ENCODE measurements at regions not wholly inside any gene's neighbourhood (a gene's known extent, or its start where the extent isn't known, plus 50 kb on each side); places are given as distances from the start of the nearest gene placed in this dataset.

- DNase-seq: no peak
- no peak overlapping the region for H3K4me3 Mint-ChIP-seq
- no peak for ATAC-seq (ENCODE audit: low read depth in 2 of 2)
- no peaks in the 10 kb centered on the region for H3K36me3 Mint-ChIP-seq
- no peaks in the 10 kb centered on the region for H3K27me3 Mint-ChIP-seq
- peaks cover 0 to 8% (median 3%) of the 10 kb centered on the region in 7 donors for H3K9me3 Mint-ChIP-seq
- no peak overlapping the region for H3K27ac Mint-ChIP-seq
- H3K4me1 Mint-ChIP-seq: no peaks in the 10 kb centered on the region
Observed at GRCh38 chr5:128765448-128766061, 199.7 kb upstream of the SLC27A6 start.

GRCh38 chr5:128766406-128766805 is 198.9 kb upstream of the SLC27A6 start:
- Mint-ChIP-seq H3K36me3 (no peaks in the 10 kb centered on the region), H3K9me3 (peaks cover 0 to 8% (median 3%) of the 10 kb centered on the region in 7 donors), H3K4me3 (no peak overlapping the region), H3K4me1 (no peaks in the 10 kb centered on the region), H3K27me3 (no peaks in the 10 kb centered on the region), H3K27ac (no peak overlapping the region)
- ATAC-seq (ENCODE audit: low read depth in 2 of 2) (no peak), DNase-seq (no peak)

GRCh38 chr5:128770907-128771306 is 194.4 kb upstream of the SLC27A6 start:
- peaks cover 0 to 3% (median 1%) of the 10 kb centered on the region in 7 donors for H3K9me3 Mint-ChIP-seq
- no peaks in the 10 kb centered on the region for H3K4me1 Mint-ChIP-seq
- peaks cover 0 to 6% (median 0%) of the 10 kb centered on the region in 3 donors for H3K27me3 Mint-ChIP-seq
- H3K4me3 Mint-ChIP-seq: no peak overlapping the region
- no peak for DNase-seq
- H3K36me3 Mint-ChIP-seq: no peaks in the 10 kb centered on the region
- no peak for ATAC-seq (ENCODE audit: low read depth in 2 of 2)
- no peak overlapping the region for H3K27ac Mint-ChIP-seq

- no peak for ATAC-seq (ENCODE audit: low read depth in 2 of 2)
Observed at GRCh38 chr5:128772356-128772755, 192.9 kb upstream of the SLC27A6 start.

GRCh38 chr5:128773378-128773777 is 191.9 kb upstream of the SLC27A6 start:
- no peak for ATAC-seq (ENCODE audit: low read depth in 2 of 2)
- DNase-seq: no peak
- Mint-ChIP-seq H3K36me3 (no peaks in the 10 kb centered on the region), H3K9me3 (peaks cover 0 to 3% (median 0%) of the 10 kb centered on the region in 7 donors), H3K4me3 (no peak overlapping the region), H3K4me1 (no peaks in the 10 kb centered on the region), H3K27ac (no peak overlapping the region), H3K27me3 (peaks cover 0 to 6% (median 0%) of the 10 kb centered on the region in 3 donors)

More at GRCh38 chr5:128772356-128772755, 192.9 kb upstream of the SLC27A6 start:
- peaks cover 0 to 6% (median 0%) of the 10 kb centered on the region in 3 donors for H3K27me3 Mint-ChIP-seq
- H3K4me3 Mint-ChIP-seq: no peak overlapping the region
- peaks cover 0 to 3% (median 1%) of the 10 kb centered on the region in 7 donors for H3K9me3 Mint-ChIP-seq
- H3K36me3 Mint-ChIP-seq: no peaks in the 10 kb centered on the region
- no peak for DNase-seq
- H3K4me1 Mint-ChIP-seq: no peaks in the 10 kb centered on the region
- H3K27ac Mint-ChIP-seq: no peak overlapping the region

GRCh38 chr5:128774605-128775004 is 190.7 kb upstream of the SLC27A6 start:
- Mint-ChIP-seq H3K4me3 (no peak overlapping the region), H3K27me3 (peaks cover 0 to 6% (median 0%) of the 10 kb centered on the region in 3 donors), H3K27ac (no peak overlapping the region), H3K4me1 (no peaks in the 10 kb centered on the region), H3K36me3 (no peaks in the 10 kb centered on the region), H3K9me3 (peaks cover 0 to 3% (median 0%) of the 10 kb centered on the region in 7 donors)
- ATAC-seq (ENCODE audit: low read depth in 2 of 2): no peak
- no peak for DNase-seq

- Mint-ChIP-seq H3K27me3 (peaks cover 0 to 6% (median 0%) of the 10 kb centered on the region in 3 donors), H3K4me3 (no peak overlapping the region), H3K9me3 (peaks cover 0 to 2% (median 0%) of the 10 kb centered on the region in 7 donors), H3K4me1 (no peaks in the 10 kb centered on the region), H3K27ac (no peak overlapping the region), H3K36me3 (no peaks in the 10 kb centered on the region)
- DNase-seq (no peak), ATAC-seq (ENCODE audit: low read depth in 2 of 2) (no peak)
Observed at GRCh38 chr5:128775558-128775957, 189.7 kb upstream of the SLC27A6 start.

- no peak overlapping the region for H3K27ac Mint-ChIP-seq
- ATAC-seq (ENCODE audit: low read depth in 2 of 2) (no peak), DNase-seq (no peak)
- H3K4me1 Mint-ChIP-seq: no peaks in the 10 kb centered on the region
- H3K9me3 Mint-ChIP-seq: peaks cover 0 to 2% (median 0%) of the 10 kb centered on the region in 7 donors
- H3K27me3 Mint-ChIP-seq: peaks cover 0 to 5% (median 0%) of the 10 kb centered on the region in 3 donors
- H3K36me3 Mint-ChIP-seq: no peaks in the 10 kb centered on the region
- no peak overlapping the region for H3K4me3 Mint-ChIP-seq
Observed at GRCh38 chr5:128777052-128777451, 188.2 kb upstream of the SLC27A6 start.

GRCh38 chr5:128778474-128778873 is 186.8 kb upstream of the SLC27A6 start:
- peaks cover 0 to 2% (median 0%) of the 10 kb centered on the region in 7 donors for H3K9me3 Mint-ChIP-seq
- no peaks in the 10 kb centered on the region for H3K36me3 Mint-ChIP-seq
- ATAC-seq (ENCODE audit: low read depth in 2 of 2): no peak

GRCh38 chr5:128782446-128782845 is 182.8 kb upstream of the SLC27A6 start:
- Mint-ChIP-seq H3K36me3 (no peaks in the 10 kb centered on the region), H3K27ac (no peak overlapping the region), H3K9me3 (peaks cover 0 to 10% (median 0%) of the 10 kb centered on the region in 7 donors), H3K4me3 (no peak overlapping the region), H3K4me1 (no peaks in the 10 kb centered on the region), H3K27me3 (no peaks in the 10 kb centered on the region)
- DNase-seq: no peak
- ATAC-seq (ENCODE audit: low read depth in 2 of 2): no peak

More at GRCh38 chr5:128778474-128778873, 186.8 kb upstream of the SLC27A6 start:
- Mint-ChIP-seq H3K4me3 (no peak overlapping the region), H3K27me3 (no peaks in the 10 kb centered on the region), H3K27ac (no peak overlapping the region), H3K4me1 (no peaks in the 10 kb centered on the region)
- DNase-seq: no peak

GRCh38 chr5:128784726-128785125 is 180.6 kb upstream of the SLC27A6 start:
- Mint-ChIP-seq H3K27me3 (no peaks in the 10 kb centered on the region), H3K4me1 (no peaks in the 10 kb centered on the region), H3K27ac (no peak overlapping the region), H3K4me3 (no peak overlapping the region), H3K36me3 (no peaks in the 10 kb centered on the region), H3K9me3 (peaks cover 0 to 10% (median 3%) of the 10 kb centered on the region in 7 donors)
- no peak for ATAC-seq (ENCODE audit: low read depth in 2 of 2)
- DNase-seq: no peak

- Mint-ChIP-seq H3K36me3 (no peaks in the 10 kb centered on the region), H3K4me1 (no peaks in the 10 kb centered on the region), H3K4me3 (no peak overlapping the region), H3K27ac (no peak overlapping the region), H3K9me3 (peaks cover 0 to 10% (median 4%) of the 10 kb centered on the region in 7 donors), H3K27me3 (no peaks in the 10 kb centered on the region)
- ATAC-seq (ENCODE audit: low read depth in 2 of 2) (no peak), DNase-seq (no peak)
Observed at GRCh38 chr5:128791312-128791711, 174.0 kb upstream of the SLC27A6 start.

GRCh38 chr5:128796506-128796905 is 168.8 kb upstream of the SLC27A6 start:
- H3K4me1 Mint-ChIP-seq: no peaks in the 10 kb centered on the region
- H3K4me3 Mint-ChIP-seq: no peak overlapping the region

GRCh38 chr5:128798871-128799270 is 166.4 kb upstream of the SLC27A6 start:
- Mint-ChIP-seq H3K9me3 (peaks cover 0 to 6% (median 0%) of the 10 kb centered on the region in 7 donors), H3K4me1 (no peaks in the 10 kb centered on the region), H3K27ac (no peak overlapping the region), H3K4me3 (no peak overlapping the region), H3K27me3 (no peaks in the 10 kb centered on the region), H3K36me3 (no peaks in the 10 kb centered on the region)
- ATAC-seq (ENCODE audit: low read depth in 2 of 2) (no peak), DNase-seq (no peak)

More at GRCh38 chr5:128796506-128796905, 168.8 kb upstream of the SLC27A6 start:
- H3K27me3 Mint-ChIP-seq: no peaks in the 10 kb centered on the region
- peaks cover 0 to 6% (median 0%) of the 10 kb centered on the region in 7 donors for H3K9me3 Mint-ChIP-seq
- H3K27ac Mint-ChIP-seq: no peak overlapping the region
- ATAC-seq (ENCODE audit: low read depth in 2 of 2) (no peak), DNase-seq (no peak)
- no peaks in the 10 kb centered on the region for H3K36me3 Mint-ChIP-seq

Data from naive B cell (primary cell).